ENCODE measurements at regions not wholly inside any gene's neighbourhood (a gene's known extent, or its start where the extent isn't known, plus 50 kb on each side); places are given as distances from the start of the nearest gene placed in this dataset.

DNA sequence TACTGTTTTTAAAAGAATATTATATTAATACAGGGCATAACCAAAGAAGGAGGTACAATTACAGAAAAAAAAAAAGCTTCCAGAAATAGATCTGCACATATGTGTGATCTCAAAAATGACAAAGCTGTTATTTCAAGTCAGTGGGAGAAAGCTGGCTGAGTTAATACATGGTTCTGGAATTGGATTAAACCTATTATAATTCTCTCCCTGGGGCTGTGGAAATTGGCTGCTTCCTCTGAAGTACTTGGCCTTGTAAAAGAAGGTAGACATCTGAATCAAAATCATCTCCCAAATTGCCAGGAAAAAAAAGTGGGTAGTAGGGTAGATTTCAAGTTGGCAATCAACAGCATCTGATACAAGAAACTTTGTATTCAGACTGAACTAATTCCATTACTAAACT lies 723.9 kb upstream of the ALCAM start:
- in situ Hi-C loops (cut with HindIII; ENCODE audit: low pct_unique_long_range_greater_than_20kb, low sequenced_read_pairs) (no loop called here), intact Hi-C loops (cut with micrococcal nuclease; ENCODE audit: unreplicated experiment) (no loop called here)
- H3K27ac ChIP-seq (ENCODE audit: low read length): no peak overlapping the region
- CTCF ChIA-PET: interaction anchor here (0.6 kb wide), 1 partner anchor 1041 kb away, joined by 3 read pairs; no protein-coding TSS in a partner anchor
- no peak overlapping the region for H3K4me3 ChIP-seq (ENCODE audit: low read depth in 2 of 2, low read length in 2 of 2)
- no TSS peak for BruUV-seq (replicated peaks)
- H3K36me3 ChIP-seq (ENCODE audit: control insufficient read depth, insufficient read depth, low read length): no peaks in the 10 kb centered on the region
- POLR2A ChIA-PET: no interaction called here
- TF ChIP-seq TCF7L2 (IDR thresholded peaks at IDR 0.05; ENCODE audit: low read depth, low read length): no peak
- no peak for TF ChIP-seq POLR2AphosphoS5 (IDR thresholded peaks at IDR 0.05; ENCODE audit: low read depth, low read length)
- TF ChIP-seq, protein P1, sequence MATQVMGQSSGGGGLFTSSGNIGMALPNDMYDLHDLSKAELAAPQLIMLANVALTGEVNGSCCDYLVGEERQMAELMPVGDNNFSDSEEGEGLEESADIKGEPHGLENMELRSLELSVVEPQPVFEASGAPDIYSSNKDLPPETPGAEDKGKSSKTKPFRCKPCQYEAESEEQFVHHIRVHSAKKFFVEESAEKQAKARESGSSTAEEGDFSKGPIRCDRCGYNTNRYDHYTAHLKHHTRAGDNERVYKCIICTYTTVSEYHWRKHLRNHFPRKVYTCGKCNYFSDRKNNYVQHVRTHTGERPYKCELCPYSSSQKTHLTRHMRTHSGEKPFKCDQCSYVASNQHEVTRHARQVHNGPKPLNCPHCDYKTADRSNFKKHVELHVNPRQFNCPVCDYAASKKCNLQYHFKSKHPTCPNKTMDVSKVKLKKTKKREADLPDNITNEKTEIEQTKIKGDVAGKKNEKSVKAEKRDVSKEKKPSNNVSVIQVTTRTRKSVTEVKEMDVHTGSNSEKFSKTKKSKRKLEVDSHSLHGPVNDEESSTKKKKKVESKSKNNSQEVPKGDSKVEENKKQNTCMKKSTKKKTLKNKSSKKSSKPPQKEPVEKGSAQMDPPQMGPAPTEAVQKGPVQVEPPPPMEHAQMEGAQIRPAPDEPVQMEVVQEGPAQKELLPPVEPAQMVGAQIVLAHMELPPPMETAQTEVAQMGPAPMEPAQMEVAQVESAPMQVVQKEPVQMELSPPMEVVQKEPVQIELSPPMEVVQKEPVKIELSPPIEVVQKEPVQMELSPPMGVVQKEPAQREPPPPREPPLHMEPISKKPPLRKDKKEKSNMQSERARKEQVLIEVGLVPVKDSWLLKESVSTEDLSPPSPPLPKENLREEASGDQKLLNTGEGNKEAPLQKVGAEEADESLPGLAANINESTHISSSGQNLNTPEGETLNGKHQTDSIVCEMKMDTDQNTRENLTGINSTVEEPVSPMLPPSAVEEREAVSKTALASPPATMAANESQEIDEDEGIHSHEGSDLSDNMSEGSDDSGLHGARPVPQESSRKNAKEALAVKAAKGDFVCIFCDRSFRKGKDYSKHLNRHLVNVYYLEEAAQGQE (IDR thresholded peaks at IDR 0.05; ENCODE audit: insufficient read depth in 1 of 2, low read depth in 2 of 2, low read length in 1 of 2): no peak
- no peak for TF ChIP-seq SIN3A (IDR thresholded peaks at IDR 0.05; ENCODE audit: borderline replicate concordance, insufficient read depth, low read depth, low read length)
- TF ChIP-seq, protein P2, sequence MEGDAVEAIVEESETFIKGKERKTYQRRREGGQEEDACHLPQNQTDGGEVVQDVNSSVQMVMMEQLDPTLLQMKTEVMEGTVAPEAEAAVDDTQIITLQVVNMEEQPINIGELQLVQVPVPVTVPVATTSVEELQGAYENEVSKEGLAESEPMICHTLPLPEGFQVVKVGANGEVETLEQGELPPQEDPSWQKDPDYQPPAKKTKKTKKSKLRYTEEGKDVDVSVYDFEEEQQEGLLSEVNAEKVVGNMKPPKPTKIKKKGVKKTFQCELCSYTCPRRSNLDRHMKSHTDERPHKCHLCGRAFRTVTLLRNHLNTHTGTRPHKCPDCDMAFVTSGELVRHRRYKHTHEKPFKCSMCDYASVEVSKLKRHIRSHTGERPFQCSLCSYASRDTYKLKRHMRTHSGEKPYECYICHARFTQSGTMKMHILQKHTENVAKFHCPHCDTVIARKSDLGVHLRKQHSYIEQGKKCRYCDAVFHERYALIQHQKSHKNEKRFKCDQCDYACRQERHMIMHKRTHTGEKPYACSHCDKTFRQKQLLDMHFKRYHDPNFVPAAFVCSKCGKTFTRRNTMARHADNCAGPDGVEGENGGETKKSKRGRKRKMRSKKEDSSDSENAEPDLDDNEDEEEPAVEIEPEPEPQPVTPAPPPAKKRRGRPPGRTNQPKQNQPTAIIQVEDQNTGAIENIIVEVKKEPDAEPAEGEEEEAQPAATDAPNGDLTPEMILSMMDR (IDR thresholded peaks at IDR 0.05): no peak
- DNase-seq (ENCODE audit: low read depth, low spot score): no peak
- no peaks in the 10 kb centered on the region for H3K4me1 ChIP-seq (ENCODE audit: control insufficient read depth, insufficient read depth, low read length)
- H3K27me3 ChIP-seq (ENCODE audit: control insufficient read depth, insufficient read depth, low read length): no peaks in the 10 kb centered on the region
- no peak for ATAC-seq
- H3K9me3 ChIP-seq (ENCODE audit: control insufficient read depth, insufficient read depth, low read depth, low read length): no peaks in the 10 kb centered on the region

DNA sequence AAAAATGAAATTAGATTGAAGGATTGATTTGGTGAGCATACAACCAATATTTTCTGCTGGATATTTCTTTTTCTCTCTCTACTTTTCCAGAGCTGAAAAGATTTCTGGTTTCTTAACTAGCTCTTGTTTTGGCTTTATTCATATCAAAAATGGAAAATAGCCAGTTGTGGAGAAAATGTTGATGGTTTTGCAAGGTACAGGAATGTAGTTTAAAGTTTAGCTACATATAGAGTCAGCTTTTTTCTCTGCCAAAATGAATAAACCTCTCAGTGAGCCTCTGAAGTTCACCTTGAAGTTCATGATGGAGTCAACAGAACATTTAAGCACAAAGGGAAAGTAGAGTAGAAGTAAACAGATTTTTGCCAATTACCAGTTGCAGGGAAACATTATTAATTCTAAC lies 720.5 kb upstream of the ALCAM start:
- H3K4me3 ChIP-seq (ENCODE audit: low read depth in 2 of 2, low read length in 2 of 2): no peak overlapping the region
- no TSS peak for BruUV-seq (replicated peaks)
- intact Hi-C loops (cut with micrococcal nuclease; ENCODE audit: unreplicated experiment): no loop called here
- no peak overlapping the region for H3K27ac ChIP-seq (ENCODE audit: low read length)
- in situ Hi-C loops (cut with HindIII; ENCODE audit: low pct_unique_long_range_greater_than_20kb, low sequenced_read_pairs): no loop called here
- H3K27me3 ChIP-seq (ENCODE audit: control insufficient read depth, insufficient read depth, low read length): no peaks in the 10 kb centered on the region
- H3K4me1 ChIP-seq (ENCODE audit: control insufficient read depth, insufficient read depth, low read length): no peaks in the 10 kb centered on the region
- no peak for ATAC-seq
- no peak for DNase-seq (ENCODE audit: low read depth, low spot score)
- no peaks in the 10 kb centered on the region for H3K9me3 ChIP-seq (ENCODE audit: control insufficient read depth, insufficient read depth, low read depth, low read length)
- no peaks in the 10 kb centered on the region for H3K36me3 ChIP-seq (ENCODE audit: control insufficient read depth, insufficient read depth, low read length)
- POLR2A ChIA-PET: no interaction called here
- CTCF ChIA-PET: no interaction called here
- TF ChIP-seq TCF7L2 (IDR thresholded peaks at IDR 0.05; ENCODE audit: low read depth, low read length) (no peak), SIN3A (IDR thresholded peaks at IDR 0.05; ENCODE audit: borderline replicate concordance, insufficient read depth, low read depth, low read length) (no peak), POLR2AphosphoS5 (IDR thresholded peaks at IDR 0.05; ENCODE audit: low read depth, low read length) (no peak)
- TF ChIP-seq, protein P2 (IDR thresholded peaks at IDR 0.05): no peak
- TF ChIP-seq, protein P1 (IDR thresholded peaks at IDR 0.05; ENCODE audit: insufficient read depth in 1 of 2, low read depth in 2 of 2, low read length in 1 of 2): no peak
